Pancreas (tissue), 10 donors: ENCODE measurements at regions not wholly inside any gene's neighbourhood (a gene's known extent, or its start where the extent isn't known, plus 50 kb on each side); places are given as distances from the start of the nearest gene placed in this dataset.

Source experiments
- ATAC-seq, 4 donors: fragments of 200-7000 bp; cut with Tn5 transposase; one replicate each; pipeline versions ENCODE4 v1.8.0 to v1.9.1; 2020; ENCODE audit warnings: mild to moderate bottlenecking in 4 of 4, moderate library complexity in 4 of 4
- DNase-seq, 6 donors: peaks; one replicate each; pipeline ENCODE4 v3.0.0-alpha.2; 2020
- FAIRE-seq: peaks from 2 replicates; lab custom pipeline; 2012; peaks lifted over from hg19 to GRCh38; lab: Jason Lieb, UNC
- H3K27ac ChIP-seq, 4 donors: fragments of 200-600 bp; sonication (generic); 1 replicate in 3 of 4; 2 replicates in 1 of 4; pipeline versions ENCODE4 v1.5.0 to v1.8.0; 2020
- H3K27me3 ChIP-seq, 4 donors: fragments of 200-600 bp; one replicate each; pipeline ENCODE4 v1.8.0; 2021
- H3K36me3 ChIP-seq, 3 donors: fragments of 200-600 bp; sonication (generic) in 1 of 3; one replicate each; pipeline versions ENCODE4 v1.5.0 to v1.8.0; 2020 to 2021
- H3K4me1 ChIP-seq, 3 donors: fragments of 200-600 bp; one replicate each; pipeline ENCODE4 v1.8.0; 2021
- H3K4me3 ChIP-seq, 4 donors: fragments of 200-600 bp; sonication (generic) in 2 of 4; one replicate each; pipeline versions ENCODE4 v1.5.0 to v1.8.0; 2020 to 2021
- H3K9me3 ChIP-seq, 4 donors: fragments of 200-600 bp; one replicate each; pipeline ENCODE4 v1.8.0; 2021
- CTCF ChIP-seq, 4 donors: fragments of 200-600 bp; sonication (generic) in 3 of 4; IDR thresholded peaks; one replicate each; pipeline versions ENCODE4 v1.5.0 to v1.8.0; 2021; ENCODE audit warnings: antibody characterized with exemption in 4 of 4
- WGBS, 2 donors: extraction: QIAGEN DNeasy Blood & Tissue Kit; methylation state at CpG; one replicate each; pipeline ENCODE4 v1.1.7; 2013; 5-methylcytosine and 5-hydroxymethylcytosine counted together
- intact Hi-C, 3 donors: fragments of 100-400 bp; cut with DNase I; formaldehyde crosslinking; loops; one replicate each; pipeline versions ENCODE4 v1.11.1 to v1.14.2; 2022
- donor health status: healthy with polysubstance abuse.
- donor health status: DM: no; HTN: no; CAD: no; lungs with moderate emphysema.
- donor health status: DM: no; HTN: no; CAD: no.
- donor health status: control.
- donor health status: control.
- donor health status: Bipolar disorder and iron deficiency.
- donor health status: DM: yes; HTN: yes; CAD: no.
- donor health status: DM: no; HTN: no; CAD: no.
- donor health status: DM: no; HTN: no; CAD: no.
- donor health status: DM: yes; HTN: yes; CAD: no.

- Histone ChIP-seq H3K9me3 (no peaks in the 10 kb centered on the region), H3K4me3 (no peak overlapping the region), H3K27ac (no peak overlapping the region), H3K4me1 (no peaks in the 10 kb centered on the region), H3K36me3 (no peaks in the 10 kb centered on the region), H3K27me3 (no peaks in the 10 kb centered on the region)
- WGBS, 2 donors = 57 to 63% methylated on average over 9 of the region's 9 CpGs
- ATAC-seq = no peak
- intact Hi-C loops = no loop called here
- no peak for FAIRE-seq
- no peak for TF ChIP-seq CTCF (IDR thresholded peaks at IDR 0.05)
- DNase-seq = no peak
Measured at GRCh38 chr4:187811591-187811990, 184.0 kb upstream of the ZFP42 start.

GRCh38 chr4:187814737-187815465 is 180.7 kb upstream of the ZFP42 start:
- Histone ChIP-seq H3K4me1 (no peaks in the 10 kb centered on the region), H3K27me3 (no peaks in the 10 kb centered on the region), H3K27ac (peak overlapping the region in 2 of 4 donors; percentile 9 to 70), H3K9me3 (no peaks in the 10 kb centered on the region), H3K4me3 (peak overlapping the region in 2 of 4 donors; percentile 22 to 25), H3K36me3 (no peaks in the 10 kb centered on the region)
- WGBS, 2 donors = 55 to 65% methylated on average over 28 of the region's 28 CpGs
- intact Hi-C loops = no loop called here
- FAIRE-seq (no peak), DNase-seq (peak in 2 of 6 donors; percentile 66 to 72), ATAC-seq (peak; percentile 30 to 88 (median 77))
- no peak for TF ChIP-seq CTCF (IDR thresholded peaks at IDR 0.05)

- Histone ChIP-seq H3K9me3 (no peaks in the 10 kb centered on the region), H3K27ac (no peak overlapping the region), H3K4me1 (no peaks in the 10 kb centered on the region), H3K27me3 (no peaks in the 10 kb centered on the region), H3K36me3 (no peaks in the 10 kb centered on the region), H3K4me3 (no peak overlapping the region)
- no peak for TF ChIP-seq CTCF (IDR thresholded peaks at IDR 0.05)
- ATAC-seq (no peak), FAIRE-seq (no peak), DNase-seq (no peak)
- 62 to 73% methylated on average over 8 of the region's 8 CpGs for WGBS, 2 donors
- intact Hi-C loops = no loop called here
Measured at GRCh38 chr4:187826725-187827124, 168.8 kb upstream of the ZFP42 start.

GRCh38 chr4:187827631-187828030 is 167.9 kb upstream of the ZFP42 start:
- no peaks in the 10 kb centered on the region for H3K27me3 ChIP-seq
- no peaks in the 10 kb centered on the region for H3K9me3 ChIP-seq
- no peak overlapping the region for H3K4me3 ChIP-seq
- FAIRE-seq = no peak
- no peak for TF ChIP-seq CTCF (IDR thresholded peaks at IDR 0.05)
- no peak for ATAC-seq
- H3K27ac ChIP-seq = no peak overlapping the region
- no peaks in the 10 kb centered on the region for H3K4me1 ChIP-seq
- no peak for DNase-seq
- intact Hi-C loops = no loop called here
- 69 to 81% methylated on average over 6 of the region's 6 CpGs for WGBS, 2 donors
- H3K36me3 ChIP-seq = no peaks in the 10 kb centered on the region

GRCh38 chr4:187839765-187840164 is 155.8 kb upstream of the ZFP42 start:
- no peak for TF ChIP-seq CTCF (IDR thresholded peaks at IDR 0.05)
- no peaks in the 10 kb centered on the region for H3K4me1 ChIP-seq
- no peaks in the 10 kb centered on the region for H3K36me3 ChIP-seq
- no peak overlapping the region for H3K27ac ChIP-seq
- no peak overlapping the region for H3K4me3 ChIP-seq
- DNase-seq = no peak
- intact Hi-C loops = no loop called here
- no peak for ATAC-seq
- H3K27me3 ChIP-seq = no peaks in the 10 kb centered on the region
- no peak for FAIRE-seq
- H3K9me3 ChIP-seq = no peaks in the 10 kb centered on the region
